ENCODE measurements at regions not wholly inside any gene's neighbourhood (a gene's known extent, or its start where the extent isn't known, plus 50 kb on each side); places are given as distances from the start of the nearest gene placed in this dataset.

DNA sequence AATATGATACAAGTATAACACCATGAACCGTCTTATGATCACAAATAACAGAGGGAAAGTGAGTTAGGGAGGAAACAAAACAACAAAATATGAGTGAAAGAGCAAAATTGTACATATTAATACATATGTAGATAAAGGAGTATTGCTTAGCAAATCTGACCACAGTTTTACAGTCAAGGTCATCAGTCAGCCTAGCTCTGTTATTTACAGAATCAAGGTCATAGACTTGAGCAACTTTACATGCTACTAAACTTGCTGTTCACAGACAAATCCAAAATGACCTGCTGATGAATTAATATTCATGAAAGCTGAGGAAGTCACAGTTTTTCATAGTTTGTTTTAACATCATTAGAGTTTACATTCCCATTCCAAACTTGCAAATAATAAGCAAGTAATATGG, 1387.7 kb upstream of the ACO1 start:
- Histone ChIP-seq H2BK20ac (ENCODE audit: low read depth, low read length, poor library complexity, severe bottlenecking) (no peak overlapping the region), H3K4me2 (ENCODE audit: insufficient read depth, insufficient read length, low read length) (no peak overlapping the region), H3K9ac (ENCODE audit: extremely low read depth, insufficient read length, low read length) (no peak overlapping the region), H2AFZ (ENCODE audit: low read length) (no peak overlapping the region), H2AK5ac (ENCODE audit: insufficient read length, low read length) (no peak overlapping the region), H2BK5ac (ENCODE audit: insufficient read length, low read length) (no peak overlapping the region), H2BK120ac (ENCODE audit: low read depth, low read length, poor library complexity, severe bottlenecking) (no peak overlapping the region), H3K56ac (ENCODE audit: insufficient read length, low read depth, low read length) (no peak overlapping the region), H2BK12ac (ENCODE audit: insufficient read length, low read depth, low read length) (no peak overlapping the region), H3K9me3 (ENCODE audit: control insufficient read depth, low read depth, low read length) (no peaks in the 10 kb centered on the region), H4K5ac (ENCODE audit: insufficient read length, low read depth, low read length) (no peak overlapping the region), H4K20me1 (ENCODE audit: control insufficient read depth, insufficient read depth, insufficient read length) (no peaks in the 10 kb centered on the region), H3K18ac (ENCODE audit: insufficient read length, low read depth, low read length) (no peak overlapping the region), H3K27me3 (ENCODE audit: insufficient read depth, low read length) (no peaks in the 10 kb centered on the region), H3K27ac (ENCODE audit: insufficient read length, low read depth, low read length) (no peak overlapping the region), H3K23ac (ENCODE audit: insufficient read length, low read depth, low read length) (no peak overlapping the region), H3K14ac (ENCODE audit: insufficient read depth, low read length) (no peak overlapping the region), H3K79me1 (ENCODE audit: insufficient read depth, low read depth, low read length, poor library complexity, severe bottlenecking) (no peaks in the 10 kb centered on the region), H4K8ac (replicated peaks; ENCODE audit: insufficient read length, low read depth, low read length) (no peak overlapping the region), H3T11ph (ENCODE audit: low read length) (no peak overlapping the region), H3K4ac (ENCODE audit: low read depth, low read length) (no peak overlapping the region), H4K91ac (ENCODE audit: insufficient read length, low read depth, low read length) (no peak overlapping the region), H3K79me2 (ENCODE audit: insufficient read depth, low read length) (no peaks in the 10 kb centered on the region), H3K4me1 (ENCODE audit: insufficient read depth, low read length) (no peaks in the 10 kb centered on the region), H3K23me2 (ENCODE audit: insufficient read length, low read depth, low read length, poor library complexity, severe bottlenecking) (no peaks in the 10 kb centered on the region), H2BK15ac (ENCODE audit: low read depth, low read length) (no peak overlapping the region)
- DNase-seq: no peak
- TF ChIP-seq, protein P1, sequence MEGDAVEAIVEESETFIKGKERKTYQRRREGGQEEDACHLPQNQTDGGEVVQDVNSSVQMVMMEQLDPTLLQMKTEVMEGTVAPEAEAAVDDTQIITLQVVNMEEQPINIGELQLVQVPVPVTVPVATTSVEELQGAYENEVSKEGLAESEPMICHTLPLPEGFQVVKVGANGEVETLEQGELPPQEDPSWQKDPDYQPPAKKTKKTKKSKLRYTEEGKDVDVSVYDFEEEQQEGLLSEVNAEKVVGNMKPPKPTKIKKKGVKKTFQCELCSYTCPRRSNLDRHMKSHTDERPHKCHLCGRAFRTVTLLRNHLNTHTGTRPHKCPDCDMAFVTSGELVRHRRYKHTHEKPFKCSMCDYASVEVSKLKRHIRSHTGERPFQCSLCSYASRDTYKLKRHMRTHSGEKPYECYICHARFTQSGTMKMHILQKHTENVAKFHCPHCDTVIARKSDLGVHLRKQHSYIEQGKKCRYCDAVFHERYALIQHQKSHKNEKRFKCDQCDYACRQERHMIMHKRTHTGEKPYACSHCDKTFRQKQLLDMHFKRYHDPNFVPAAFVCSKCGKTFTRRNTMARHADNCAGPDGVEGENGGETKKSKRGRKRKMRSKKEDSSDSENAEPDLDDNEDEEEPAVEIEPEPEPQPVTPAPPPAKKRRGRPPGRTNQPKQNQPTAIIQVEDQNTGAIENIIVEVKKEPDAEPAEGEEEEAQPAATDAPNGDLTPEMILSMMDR (conservative IDR thresholded peaks at IDR 0.05): no peak
- peaks cover 5 to 7% of the 10 kb centered on the region in 2 experiments; a peak in 4 of 5 replicates for H3K9me3 Mint-ChIP-seq
- no peak overlapping the region for H3K4me3 Mint-ChIP-seq
- peaks cover 2 to 7% (median 7%) of the 10 kb centered on the region in 3 experiments; a peak in 5 of 7 replicates for H3K36me3 Mint-ChIP-seq (ENCODE audit: insufficient read depth in 1 of 3, low read depth in 3 of 3)
- no peak overlapping the region for H3K27ac Mint-ChIP-seq
- H3K27me3 Mint-ChIP-seq (ENCODE audit: low read depth): no peaks in the 10 kb centered on the region
- H3K4me1 Mint-ChIP-seq: no peaks in the 10 kb centered on the region
- WGBS (ENCODE audit: extremely low coverage, insufficient read length, low lambda C conversion rate): no CpG with 5 or more reads among the region's 1 CpG

Data from H9 (cell line).